ENCODE measurements at regions not wholly inside any gene's neighbourhood (a gene's known extent, or its start where the extent isn't known, plus 50 kb on each side); places are given as distances from the start of the nearest gene placed in this dataset.

GRCh38 chr14:49425921-49426320, 160.3 kb downstream of the RPS29 start:
- DNase-seq (ENCODE audit: insufficient read length, low spot score) (no peak), FAIRE-seq (no peak)
- TF ChIP-seq CTCF (IDR thresholded peaks at IDR 0.05; ENCODE audit: insufficient read depth, missing control alignments) = no peak

- TF ChIP-seq CTCF (IDR thresholded peaks at IDR 0.05; ENCODE audit: insufficient read depth, missing control alignments) = no peak
- FAIRE-seq = no peak
- DNase-seq (ENCODE audit: insufficient read length, low spot score) = no peak
Measured at GRCh38 chr14:49424436-49425331, 161.5 kb downstream of the RPS29 start.

DNA sequence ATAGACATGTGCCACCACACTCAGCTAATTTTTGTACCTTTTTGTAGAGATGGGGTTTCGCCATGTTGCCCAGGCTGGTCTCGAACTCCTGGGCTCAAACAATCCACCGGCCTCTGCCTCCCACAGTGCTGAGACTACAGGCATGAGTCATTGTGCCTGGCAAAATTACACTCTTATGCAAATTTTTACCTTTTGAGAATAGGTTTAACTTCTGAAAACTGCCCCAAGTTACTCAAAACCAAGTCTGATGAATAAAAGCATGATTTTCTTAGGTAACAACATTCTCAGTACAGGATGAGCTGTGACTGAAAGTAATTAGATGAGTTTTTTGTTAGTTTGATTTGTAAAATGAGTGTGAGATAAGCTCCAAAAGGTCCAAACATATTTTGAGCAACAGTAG, 166.0 kb downstream of the RPS29 start:
- FAIRE-seq (no peak), DNase-seq (ENCODE audit: insufficient read length, low spot score) (no peak)
- no peak for TF ChIP-seq CTCF (IDR thresholded peaks at IDR 0.05; ENCODE audit: insufficient read depth, missing control alignments)

- FAIRE-seq (no peak), DNase-seq (ENCODE audit: insufficient read length, low spot score) (no peak)
- TF ChIP-seq CTCF (IDR thresholded peaks at IDR 0.05; ENCODE audit: insufficient read depth, missing control alignments) = no peak
Measured at GRCh38 chr14:49418789-49419188, 167.4 kb downstream of the RPS29 start.

DNA sequence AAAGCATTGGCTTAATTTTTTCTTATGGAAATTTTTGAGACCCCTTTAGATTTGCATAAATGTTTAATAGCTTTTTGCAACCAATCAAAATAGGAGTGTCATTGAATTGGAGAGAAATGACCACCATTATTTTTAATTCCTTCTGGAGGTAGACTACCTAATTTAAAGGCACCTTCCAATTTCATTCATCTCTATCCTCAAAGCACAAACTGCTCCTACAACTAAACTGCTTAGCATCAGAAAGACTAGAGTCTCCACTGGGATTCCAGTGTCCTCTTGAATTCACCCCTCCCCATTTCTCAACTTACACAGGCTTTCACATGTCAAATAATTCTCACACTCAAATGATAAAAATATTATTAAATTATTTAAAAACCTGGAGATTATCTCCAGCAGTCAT, 168.4 kb downstream of the RPS29 start:
- DNase-seq (ENCODE audit: insufficient read length, low spot score) (no peak), FAIRE-seq (no peak)
- no peak for TF ChIP-seq CTCF (IDR thresholded peaks at IDR 0.05; ENCODE audit: insufficient read depth, missing control alignments)

DNA sequence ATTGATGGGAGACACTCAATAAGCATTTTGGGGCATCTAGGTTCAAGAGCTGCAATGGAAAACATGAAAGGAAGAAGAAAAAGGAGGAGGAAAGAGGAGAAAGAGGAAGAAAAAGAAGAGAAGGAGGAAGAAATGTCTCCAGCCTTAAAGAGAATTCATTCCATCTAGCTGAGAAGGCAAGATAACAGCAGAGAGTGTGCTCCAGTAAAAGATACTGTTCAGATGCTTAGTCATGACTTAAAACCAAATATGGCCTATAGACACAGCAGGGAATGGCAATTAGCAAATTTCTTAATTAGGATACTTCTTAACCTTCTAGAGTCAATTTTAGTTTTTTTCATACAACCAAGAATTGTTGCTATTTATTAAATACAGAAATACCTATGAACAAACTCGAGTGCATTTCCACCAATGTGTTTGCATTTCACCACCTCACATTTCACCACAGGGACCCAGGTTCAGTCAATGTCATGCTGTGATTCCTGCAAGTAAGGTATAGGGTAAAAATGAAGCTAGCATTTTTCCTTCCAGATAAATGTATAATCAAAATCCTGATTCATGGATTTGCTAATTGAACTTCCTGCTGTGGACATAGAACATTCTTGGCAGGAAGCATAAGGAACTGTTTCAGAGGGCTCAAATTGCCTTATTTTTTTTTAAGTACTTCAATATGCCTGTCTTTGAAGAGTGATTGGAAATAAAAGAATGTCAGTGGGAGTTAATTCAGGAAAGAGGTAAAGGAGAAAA, 177.8 kb downstream of the RPS29 start:
- no peak for DNase-seq (ENCODE audit: insufficient read length, low spot score)
- no peak for FAIRE-seq
- TF ChIP-seq CTCF (IDR thresholded peaks at IDR 0.05; ENCODE audit: insufficient read depth, missing control alignments) = no peak

DNA sequence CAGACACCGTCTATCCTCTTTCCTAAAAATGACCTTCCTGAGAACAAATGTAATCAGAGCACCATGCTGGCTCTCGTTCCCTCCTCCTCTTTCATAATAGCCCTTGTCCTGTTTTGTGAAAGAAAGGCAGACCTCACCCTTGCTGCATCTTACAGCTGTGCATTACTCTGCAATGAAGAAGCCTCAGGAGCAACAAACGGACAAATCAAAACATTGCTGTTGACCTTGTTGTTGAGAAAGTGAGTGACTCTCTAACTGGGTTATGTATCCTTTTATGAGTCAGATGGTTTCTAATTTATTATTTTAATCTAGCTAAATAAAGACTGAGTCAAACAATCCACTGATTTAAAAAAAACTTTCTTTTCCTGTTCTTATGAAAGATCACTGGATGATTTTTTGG, 180.9 kb downstream of the RPS29 start:
- FAIRE-seq (no peak), DNase-seq (ENCODE audit: insufficient read length, low spot score) (no peak)
- TF ChIP-seq CTCF (IDR thresholded peaks at IDR 0.05; ENCODE audit: insufficient read depth, missing control alignments) = no peak
